HL-60 (cell line): ENCODE measurements at regions not wholly inside any gene's neighbourhood (a gene's known extent, or its start where the extent isn't known, plus 50 kb on each side); places are given as distances from the start of the nearest gene placed in this dataset.

Experiments used
- TF ChIP-seq, protein P1 (sequence below): IDR thresholded peaks from 2 replicates; pipeline ENCODE4 v1.6.1; 2012; ENCODE audit warnings: low read depth; ENCODE audit not compliant: insufficient replicate concordance
- TF ChIP-seq, protein P2 (sequence below): IDR thresholded peaks from one replicate; pipeline ENCODE4 v1.5.1; 2011; ENCODE audit warnings: low read length, control low read depth, inconsistent platforms; ENCODE audit not compliant: insufficient read depth

DNA sequence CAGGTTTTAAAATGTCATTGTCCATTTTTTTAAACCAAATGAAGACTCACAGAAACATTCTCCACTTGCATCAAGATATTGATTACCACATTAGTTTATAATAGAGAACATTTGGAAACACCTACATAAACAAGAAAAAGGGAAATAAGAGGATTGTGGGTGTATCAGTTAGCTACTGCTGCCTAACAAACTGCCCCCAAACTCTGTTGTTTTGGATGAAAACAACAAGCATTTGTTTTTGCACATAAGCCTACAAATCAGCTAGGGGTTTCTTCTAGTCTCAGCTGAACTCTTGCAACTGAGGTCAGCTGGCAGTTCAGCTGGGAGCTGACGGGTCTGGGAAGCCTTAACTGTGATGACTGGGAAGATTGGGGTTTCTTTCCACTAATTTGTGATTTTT lies 464.4 kb downstream of the COG6 start:
- TF ChIP-seq, protein P1, sequence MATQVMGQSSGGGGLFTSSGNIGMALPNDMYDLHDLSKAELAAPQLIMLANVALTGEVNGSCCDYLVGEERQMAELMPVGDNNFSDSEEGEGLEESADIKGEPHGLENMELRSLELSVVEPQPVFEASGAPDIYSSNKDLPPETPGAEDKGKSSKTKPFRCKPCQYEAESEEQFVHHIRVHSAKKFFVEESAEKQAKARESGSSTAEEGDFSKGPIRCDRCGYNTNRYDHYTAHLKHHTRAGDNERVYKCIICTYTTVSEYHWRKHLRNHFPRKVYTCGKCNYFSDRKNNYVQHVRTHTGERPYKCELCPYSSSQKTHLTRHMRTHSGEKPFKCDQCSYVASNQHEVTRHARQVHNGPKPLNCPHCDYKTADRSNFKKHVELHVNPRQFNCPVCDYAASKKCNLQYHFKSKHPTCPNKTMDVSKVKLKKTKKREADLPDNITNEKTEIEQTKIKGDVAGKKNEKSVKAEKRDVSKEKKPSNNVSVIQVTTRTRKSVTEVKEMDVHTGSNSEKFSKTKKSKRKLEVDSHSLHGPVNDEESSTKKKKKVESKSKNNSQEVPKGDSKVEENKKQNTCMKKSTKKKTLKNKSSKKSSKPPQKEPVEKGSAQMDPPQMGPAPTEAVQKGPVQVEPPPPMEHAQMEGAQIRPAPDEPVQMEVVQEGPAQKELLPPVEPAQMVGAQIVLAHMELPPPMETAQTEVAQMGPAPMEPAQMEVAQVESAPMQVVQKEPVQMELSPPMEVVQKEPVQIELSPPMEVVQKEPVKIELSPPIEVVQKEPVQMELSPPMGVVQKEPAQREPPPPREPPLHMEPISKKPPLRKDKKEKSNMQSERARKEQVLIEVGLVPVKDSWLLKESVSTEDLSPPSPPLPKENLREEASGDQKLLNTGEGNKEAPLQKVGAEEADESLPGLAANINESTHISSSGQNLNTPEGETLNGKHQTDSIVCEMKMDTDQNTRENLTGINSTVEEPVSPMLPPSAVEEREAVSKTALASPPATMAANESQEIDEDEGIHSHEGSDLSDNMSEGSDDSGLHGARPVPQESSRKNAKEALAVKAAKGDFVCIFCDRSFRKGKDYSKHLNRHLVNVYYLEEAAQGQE = no peak
- TF ChIP-seq, protein P2, sequence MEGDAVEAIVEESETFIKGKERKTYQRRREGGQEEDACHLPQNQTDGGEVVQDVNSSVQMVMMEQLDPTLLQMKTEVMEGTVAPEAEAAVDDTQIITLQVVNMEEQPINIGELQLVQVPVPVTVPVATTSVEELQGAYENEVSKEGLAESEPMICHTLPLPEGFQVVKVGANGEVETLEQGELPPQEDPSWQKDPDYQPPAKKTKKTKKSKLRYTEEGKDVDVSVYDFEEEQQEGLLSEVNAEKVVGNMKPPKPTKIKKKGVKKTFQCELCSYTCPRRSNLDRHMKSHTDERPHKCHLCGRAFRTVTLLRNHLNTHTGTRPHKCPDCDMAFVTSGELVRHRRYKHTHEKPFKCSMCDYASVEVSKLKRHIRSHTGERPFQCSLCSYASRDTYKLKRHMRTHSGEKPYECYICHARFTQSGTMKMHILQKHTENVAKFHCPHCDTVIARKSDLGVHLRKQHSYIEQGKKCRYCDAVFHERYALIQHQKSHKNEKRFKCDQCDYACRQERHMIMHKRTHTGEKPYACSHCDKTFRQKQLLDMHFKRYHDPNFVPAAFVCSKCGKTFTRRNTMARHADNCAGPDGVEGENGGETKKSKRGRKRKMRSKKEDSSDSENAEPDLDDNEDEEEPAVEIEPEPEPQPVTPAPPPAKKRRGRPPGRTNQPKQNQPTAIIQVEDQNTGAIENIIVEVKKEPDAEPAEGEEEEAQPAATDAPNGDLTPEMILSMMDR = no peak
